ENCODE measurements at regions not wholly inside any gene's neighbourhood (a gene's known extent, or its start where the extent isn't known, plus 50 kb on each side); places are given as distances from the start of the nearest gene placed in this dataset.

DNA sequence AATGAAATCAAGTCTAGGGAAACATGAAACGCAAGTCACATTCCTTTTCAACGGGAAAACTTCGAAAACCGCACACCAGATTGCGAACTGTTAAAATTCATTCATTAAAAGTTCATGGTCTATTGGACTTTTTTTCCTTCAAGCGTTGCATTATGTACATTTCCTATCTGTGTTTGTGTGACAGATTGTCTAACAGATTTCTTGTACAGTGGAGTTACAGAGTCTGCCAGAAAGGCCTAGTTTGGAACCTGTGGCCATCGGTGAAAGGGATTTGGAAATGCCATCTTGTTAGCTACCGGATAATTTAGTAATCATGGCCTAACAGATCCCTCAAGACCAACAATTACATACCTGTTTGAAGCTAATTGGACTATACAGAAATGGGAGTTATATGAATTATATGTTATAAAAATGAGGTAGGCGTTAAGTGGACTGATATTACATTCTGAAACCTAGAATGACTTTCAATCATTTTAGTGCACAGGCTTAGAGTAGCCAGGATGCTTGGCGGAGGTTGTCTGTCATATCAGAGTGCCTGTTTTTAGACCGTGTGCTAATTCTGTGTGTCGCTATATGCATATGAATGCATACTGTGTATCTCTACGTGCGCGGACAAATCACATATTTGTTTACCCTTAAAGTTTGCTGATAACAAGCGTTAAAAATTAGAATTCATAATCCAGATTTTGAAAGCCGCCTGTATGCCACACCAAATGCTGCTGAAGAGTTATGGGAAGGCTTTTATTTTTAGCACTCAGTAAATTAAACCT is 885.4 kb upstream of the RBFOX1 start:
- TF ChIP-seq, protein P1, sequence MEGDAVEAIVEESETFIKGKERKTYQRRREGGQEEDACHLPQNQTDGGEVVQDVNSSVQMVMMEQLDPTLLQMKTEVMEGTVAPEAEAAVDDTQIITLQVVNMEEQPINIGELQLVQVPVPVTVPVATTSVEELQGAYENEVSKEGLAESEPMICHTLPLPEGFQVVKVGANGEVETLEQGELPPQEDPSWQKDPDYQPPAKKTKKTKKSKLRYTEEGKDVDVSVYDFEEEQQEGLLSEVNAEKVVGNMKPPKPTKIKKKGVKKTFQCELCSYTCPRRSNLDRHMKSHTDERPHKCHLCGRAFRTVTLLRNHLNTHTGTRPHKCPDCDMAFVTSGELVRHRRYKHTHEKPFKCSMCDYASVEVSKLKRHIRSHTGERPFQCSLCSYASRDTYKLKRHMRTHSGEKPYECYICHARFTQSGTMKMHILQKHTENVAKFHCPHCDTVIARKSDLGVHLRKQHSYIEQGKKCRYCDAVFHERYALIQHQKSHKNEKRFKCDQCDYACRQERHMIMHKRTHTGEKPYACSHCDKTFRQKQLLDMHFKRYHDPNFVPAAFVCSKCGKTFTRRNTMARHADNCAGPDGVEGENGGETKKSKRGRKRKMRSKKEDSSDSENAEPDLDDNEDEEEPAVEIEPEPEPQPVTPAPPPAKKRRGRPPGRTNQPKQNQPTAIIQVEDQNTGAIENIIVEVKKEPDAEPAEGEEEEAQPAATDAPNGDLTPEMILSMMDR (IDR thresholded peaks at IDR 0.05; ENCODE audit: low read depth, low read length): no peak
- CTCF ChIA-PET: no interaction called here
- POLR2A ChIA-PET: no interaction called here
- DNase-seq (ENCODE audit: low read depth, low spot score): no peak
- peaks cover 17% of the 10 kb centered on the region for H3K9me3 ChIP-seq (ENCODE audit: control insufficient read depth, insufficient read depth, low read length)
- no peak overlapping the region for H3K27ac ChIP-seq (ENCODE audit: low read depth, low read length)
- H3K27me3 ChIP-seq (ENCODE audit: control insufficient read depth, insufficient read depth, low read length): no peaks in the 10 kb centered on the region
- no peak overlapping the region for H3K4me3 ChIP-seq (ENCODE audit: low read depth, low read length)

DNA sequence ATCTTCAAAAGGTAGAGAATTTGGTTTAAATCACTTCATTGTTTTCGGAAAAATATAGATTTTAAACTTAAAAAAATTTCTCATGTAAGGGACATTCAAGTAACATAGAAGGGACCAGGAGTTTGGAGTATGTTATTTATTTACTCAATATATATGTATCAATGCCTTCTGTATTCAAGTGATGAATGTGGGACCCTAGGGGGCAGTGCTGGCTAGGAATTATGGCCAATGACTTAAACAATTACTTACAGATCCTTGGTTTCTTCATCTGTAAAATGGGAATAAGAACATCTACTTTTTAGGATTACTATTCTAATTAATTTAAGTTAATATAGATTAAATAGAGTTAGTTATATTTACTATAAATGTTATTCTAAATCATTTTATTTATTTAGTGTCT is 886.3 kb upstream of the RBFOX1 start:
- ChIA-PET CTCF (no interaction called here), POLR2A (no interaction called here)
- TF ChIP-seq, protein P1 (IDR thresholded peaks at IDR 0.05; ENCODE audit: low read depth, low read length): no peak
- no peaks in the 10 kb centered on the region for H3K27me3 ChIP-seq (ENCODE audit: control insufficient read depth, insufficient read depth, low read length)
- DNase-seq (ENCODE audit: low read depth, low spot score): no peak
- no peak overlapping the region for H3K27ac ChIP-seq (ENCODE audit: low read depth, low read length)
- peaks cover 10% of the 10 kb centered on the region for H3K9me3 ChIP-seq (ENCODE audit: control insufficient read depth, insufficient read depth, low read length)
- no peak overlapping the region for H3K4me3 ChIP-seq (ENCODE audit: low read depth, low read length)

DNA sequence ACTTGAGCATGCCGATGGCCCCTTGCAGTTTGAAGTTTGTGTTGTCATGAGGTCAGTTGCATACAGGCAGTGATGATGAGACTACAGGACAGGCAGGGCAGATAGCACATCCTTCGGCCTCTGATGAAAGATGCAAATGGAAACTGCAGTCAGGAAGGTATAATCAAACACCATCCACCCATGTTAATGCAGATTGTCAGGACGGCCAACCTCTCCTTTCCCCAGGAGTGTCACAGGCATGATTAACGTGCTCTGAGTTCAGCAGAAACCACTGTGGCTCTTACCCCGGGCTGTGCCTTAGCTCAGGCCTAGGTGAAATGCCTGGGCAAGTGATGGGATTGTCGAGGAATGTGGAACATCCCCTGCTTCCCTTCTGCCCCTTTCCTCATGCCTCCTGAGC is 893.5 kb upstream of the RBFOX1 start:
- ChIA-PET POLR2A (no interaction called here), CTCF (no interaction called here)
- Histone ChIP-seq H3K27ac (ENCODE audit: low read depth, low read length) (no peak overlapping the region), H3K4me3 (ENCODE audit: low read depth, low read length) (no peak overlapping the region), H3K9me3 (ENCODE audit: control insufficient read depth, insufficient read depth, low read length) (peaks cover 35% of the 10 kb centered on the region; the same call in 1 of the 2 replicates), H3K27me3 (ENCODE audit: control insufficient read depth, insufficient read depth, low read length) (no peaks in the 10 kb centered on the region)
- TF ChIP-seq, protein P1 (IDR thresholded peaks at IDR 0.05; ENCODE audit: low read depth, low read length): no peak
- no peak for DNase-seq (ENCODE audit: low read depth, low spot score)

DNA sequence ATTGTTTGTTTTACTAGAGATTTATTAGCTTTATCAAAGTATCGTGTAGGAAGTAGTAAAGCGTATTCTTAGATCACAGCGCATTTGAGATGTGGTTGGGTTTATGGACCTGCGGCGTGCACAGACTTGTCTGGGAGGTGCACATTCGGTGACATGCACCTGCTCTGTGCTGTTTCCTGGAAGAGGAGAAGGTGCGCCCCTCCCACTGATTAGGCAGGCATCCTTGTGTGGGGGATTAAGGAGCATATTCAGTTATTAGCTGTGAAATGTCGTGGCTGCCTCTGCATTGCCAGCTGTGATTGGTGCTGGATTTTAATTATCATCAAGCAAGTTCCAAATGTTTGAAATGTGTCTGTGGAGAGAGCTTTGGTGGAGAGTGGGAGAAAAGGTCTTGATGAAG is 903.8 kb upstream of the RBFOX1 start:
- DNase-seq (ENCODE audit: low read depth, low spot score): no peak
- POLR2A ChIA-PET: no interaction called here
- H3K27me3 ChIP-seq (ENCODE audit: control insufficient read depth, insufficient read depth, low read length): no peaks in the 10 kb centered on the region
- H3K9me3 ChIP-seq (ENCODE audit: control insufficient read depth, insufficient read depth, low read length): peaks cover 29% of the 10 kb centered on the region
- TF ChIP-seq, protein P1 (IDR thresholded peaks at IDR 0.05; ENCODE audit: low read depth, low read length): no peak
- CTCF ChIA-PET: no interaction called here
- H3K27ac ChIP-seq (ENCODE audit: low read depth, low read length): no peak overlapping the region
- H3K4me3 ChIP-seq (ENCODE audit: low read depth, low read length): no peak overlapping the region

DNA sequence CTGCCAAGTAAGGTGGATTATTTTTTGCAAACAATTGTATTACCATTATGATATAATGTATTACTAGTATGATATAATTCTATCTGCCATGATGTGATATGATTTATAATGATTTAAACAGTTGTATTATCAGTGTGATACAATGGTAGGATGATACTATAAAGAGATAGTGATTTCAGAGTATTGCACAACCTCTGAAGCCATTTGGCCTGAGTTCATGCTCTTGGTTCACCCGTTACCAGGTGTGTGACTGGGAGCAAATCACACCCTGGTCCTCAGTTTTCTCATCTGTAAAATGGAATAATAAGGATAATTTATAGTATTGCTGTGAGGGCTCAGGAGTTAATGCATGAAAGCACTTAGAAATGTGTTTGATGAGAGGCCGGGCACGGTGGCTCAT is 905.0 kb upstream of the RBFOX1 start:
- Histone ChIP-seq H3K27ac (ENCODE audit: low read depth, low read length) (no peak overlapping the region), H3K9me3 (ENCODE audit: control insufficient read depth, insufficient read depth, low read length) (peaks cover 37% of the 10 kb centered on the region), H3K27me3 (ENCODE audit: control insufficient read depth, insufficient read depth, low read length) (no peaks in the 10 kb centered on the region), H3K4me3 (ENCODE audit: low read depth, low read length) (no peak overlapping the region)
- DNase-seq (ENCODE audit: low read depth, low spot score): no peak
- ChIA-PET POLR2A (no interaction called here), CTCF (no interaction called here)
- TF ChIP-seq, protein P1 (IDR thresholded peaks at IDR 0.05; ENCODE audit: low read depth, low read length): no peak
